ENCODE measurements at regions not wholly inside any gene's neighbourhood (a gene's known extent, or its start where the extent isn't known, plus 50 kb on each side); places are given as distances from the start of the nearest gene placed in this dataset.

- ChIA-PET CTCF (interaction anchor here (1.1 to 3.1 kb wide), 4 partner anchors 9 to 527 kb away, joined by 3 to 20 read pairs (median 4); no protein-coding TSS in a partner anchor), POLR2A (no interaction called here)
- TF ChIP-seq CTCF (IDR thresholded peaks at IDR 0.05; ENCODE audit: control extremely low read depth, extremely low read depth, low read depth, missing control alignments), result no peak
- no peak for DNase-seq (ENCODE audit: extremely low spot score)
Measured at GRCh38 chr17:73956169-73956568, 247.3 kb upstream of the RPL38 start.

- ChIA-PET CTCF (interaction anchor here (0.8 to 3.1 kb wide), 5 partner anchors 23 to 537 kb away, joined by 3 to 20 read pairs (median 3); no protein-coding TSS in a partner anchor), POLR2A (no interaction called here)
- DNase-seq (ENCODE audit: extremely low spot score), result peak; percentile 70
- TF ChIP-seq CTCF (IDR thresholded peaks at IDR 0.05; ENCODE audit: control extremely low read depth, extremely low read depth, low read depth, missing control alignments), result peak; percentile 49
Measured at GRCh38 chr17:73956595-73957465, 246.6 kb upstream of the RPL38 start.

GRCh38 chr17:73957564-73957963 lies 245.9 kb upstream of the RPL38 start:
- TF ChIP-seq CTCF (IDR thresholded peaks at IDR 0.05; ENCODE audit: control extremely low read depth, extremely low read depth, low read depth, missing control alignments), result no peak
- POLR2A ChIA-PET, result no interaction called here
- no peak for DNase-seq (ENCODE audit: extremely low spot score)
- CTCF ChIA-PET, result interaction anchor here (0.8 to 3.1 kb wide), 4 partner anchors 71 to 538 kb away, joined by 3 to 20 read pairs (median 4); no protein-coding TSS in a partner anchor

- no peak for TF ChIP-seq CTCF (IDR thresholded peaks at IDR 0.05; ENCODE audit: control extremely low read depth, extremely low read depth, low read depth, missing control alignments)
- DNase-seq (ENCODE audit: extremely low spot score), result no peak
- POLR2A ChIA-PET, result no interaction called here
- CTCF ChIA-PET, result interaction anchor here (3.1 kb wide), 1 partner anchor 529 kb away, joined by 20 read pairs; no protein-coding TSS in a partner anchor
Measured at GRCh38 chr17:73958453-73958852, 245.0 kb upstream of the RPL38 start.

- TF ChIP-seq CTCF (IDR thresholded peaks at IDR 0.05; ENCODE audit: control extremely low read depth, extremely low read depth, low read depth, missing control alignments), result no peak
- ChIA-PET CTCF (no interaction called here), POLR2A (no interaction called here)
- DNase-seq (ENCODE audit: extremely low spot score), result no peak
Measured at GRCh38 chr17:73960469-73960868, 243.0 kb upstream of the RPL38 start.

- ChIA-PET POLR2A (no interaction called here), CTCF (no interaction called here)
- no peak for DNase-seq (ENCODE audit: extremely low spot score)
- TF ChIP-seq CTCF (IDR thresholded peaks at IDR 0.05; ENCODE audit: control extremely low read depth, extremely low read depth, low read depth, missing control alignments), result no peak
Measured at GRCh38 chr17:73962308-73962707, 241.2 kb upstream of the RPL38 start.

Measured in GM10248 (cell line).